ENCODE measurements at regions not wholly inside any gene's neighbourhood (a gene's known extent, or its start where the extent isn't known, plus 50 kb on each side); places are given as distances from the start of the nearest gene placed in this dataset.
"Not testable (repeated sequence)": the region's sequence is repeated elsewhere in the genome, so short reads cannot be mapped to it uniquely, and the experiment has no call there.

GRCh38 chr3:94373456-94373855 lies 310.6 kb downstream of the NSUN3 start:
- Histone ChIP-seq H3K9me3 (no peaks in the 10 kb centered on the region), H3K4me3 (no peak overlapping the region), H3K36me3 (no peaks in the 10 kb centered on the region), H3K27me3 (replicated peaks; ENCODE audit: insufficient read depth) (no peaks in the 10 kb centered on the region), H3K4me1 (ENCODE audit: control insufficient read depth in 1 of 2, low read depth in 2 of 2) (no peaks in the 10 kb centered on the region), H3K27ac (no peak overlapping the region)
- DNase-seq (ENCODE audit: low spot score) (no peak), ATAC-seq (ENCODE audit: insufficient number of reproducible peaks, low FRiP score, low read depth) (no peak)
- no peak for TF ChIP-seq CTCF (IDR thresholded peaks at IDR 0.05)

- Histone ChIP-seq H3K27me3 (replicated peaks; ENCODE audit: insufficient read depth) (no peaks in the 10 kb centered on the region), H3K9me3 (no peaks in the 10 kb centered on the region), H3K27ac (no peak overlapping the region), H3K4me3 (no peak overlapping the region), H3K4me1 (ENCODE audit: control insufficient read depth in 1 of 2, low read depth in 2 of 2) (no peaks in the 10 kb centered on the region), H3K36me3 (no peaks in the 10 kb centered on the region)
- ATAC-seq (ENCODE audit: insufficient number of reproducible peaks, low FRiP score, low read depth) (no peak), DNase-seq (ENCODE audit: low spot score) (no peak)
- no peak for TF ChIP-seq CTCF (IDR thresholded peaks at IDR 0.05)
These were observed 311.7 kb downstream of the NSUN3 start for GRCh38 chr3:94374439-94375161.

- ATAC-seq (ENCODE audit: insufficient number of reproducible peaks, low FRiP score, low read depth); H3K9me3 ChIP-seq; DNase-seq (ENCODE audit: low spot score); H3K27me3 ChIP-seq (replicated peaks; ENCODE audit: insufficient read depth); H3K27ac ChIP-seq; H3K4me1 ChIP-seq (ENCODE audit: control insufficient read depth in 1 of 2, low read depth in 2 of 2); H3K4me3 ChIP-seq; H3K36me3 ChIP-seq: not testable (repeated sequence)
These were observed 314.3 kb downstream of the NSUN3 start for GRCh38 chr3:94377123-94377696.

- not testable (repeated sequence) for H3K9me3 ChIP-seq; H3K4me1 ChIP-seq (ENCODE audit: control insufficient read depth in 1 of 2, low read depth in 2 of 2); H3K4me3 ChIP-seq; DNase-seq (ENCODE audit: low spot score); H3K36me3 ChIP-seq; H3K27ac ChIP-seq; ATAC-seq (ENCODE audit: insufficient number of reproducible peaks, low FRiP score, low read depth); H3K27me3 ChIP-seq (replicated peaks; ENCODE audit: insufficient read depth)
These were observed 315.0 kb downstream of the NSUN3 start for GRCh38 chr3:94377863-94378262.

- no peak overlapping the region for H3K4me3 ChIP-seq
- no peak for TF ChIP-seq CTCF (IDR thresholded peaks at IDR 0.05)
These were observed 315.5 kb downstream of the NSUN3 start for GRCh38 chr3:94378322-94378721.

GRCh38 chr3:94379264-94379663 lies 316.4 kb downstream of the NSUN3 start:
- Histone ChIP-seq H3K4me1 (ENCODE audit: control insufficient read depth in 1 of 2, low read depth in 2 of 2) (no peaks in the 10 kb centered on the region), H3K9me3 (no peaks in the 10 kb centered on the region), H3K27me3 (replicated peaks; ENCODE audit: insufficient read depth) (no peaks in the 10 kb centered on the region), H3K36me3 (no peaks in the 10 kb centered on the region), H3K4me3 (no peak overlapping the region), H3K27ac (no peak overlapping the region)
- no peak for TF ChIP-seq CTCF (IDR thresholded peaks at IDR 0.05)
- DNase-seq (ENCODE audit: low spot score) (no peak), ATAC-seq (ENCODE audit: insufficient number of reproducible peaks, low FRiP score, low read depth) (no peak)

More at GRCh38 chr3:94378322-94378721, 315.5 kb downstream of the NSUN3 start:
- Histone ChIP-seq H3K27ac (no peak overlapping the region), H3K4me1 (ENCODE audit: control insufficient read depth in 1 of 2, low read depth in 2 of 2) (no peaks in the 10 kb centered on the region), H3K9me3 (no peaks in the 10 kb centered on the region), H3K36me3 (no peaks in the 10 kb centered on the region), H3K27me3 (replicated peaks; ENCODE audit: insufficient read depth) (no peaks in the 10 kb centered on the region)
- no peak for DNase-seq (ENCODE audit: low spot score)
- no peak for ATAC-seq (ENCODE audit: insufficient number of reproducible peaks, low FRiP score, low read depth)
